ENCODE measurements at regions not wholly inside any gene's neighbourhood (a gene's known extent, or its start where the extent isn't known, plus 50 kb on each side); places are given as distances from the start of the nearest gene placed in this dataset.
"Not testable (repeated sequence)": the region's sequence is repeated elsewhere in the genome, so short reads cannot be mapped to it uniquely, and the experiment has no call there.

DNA sequence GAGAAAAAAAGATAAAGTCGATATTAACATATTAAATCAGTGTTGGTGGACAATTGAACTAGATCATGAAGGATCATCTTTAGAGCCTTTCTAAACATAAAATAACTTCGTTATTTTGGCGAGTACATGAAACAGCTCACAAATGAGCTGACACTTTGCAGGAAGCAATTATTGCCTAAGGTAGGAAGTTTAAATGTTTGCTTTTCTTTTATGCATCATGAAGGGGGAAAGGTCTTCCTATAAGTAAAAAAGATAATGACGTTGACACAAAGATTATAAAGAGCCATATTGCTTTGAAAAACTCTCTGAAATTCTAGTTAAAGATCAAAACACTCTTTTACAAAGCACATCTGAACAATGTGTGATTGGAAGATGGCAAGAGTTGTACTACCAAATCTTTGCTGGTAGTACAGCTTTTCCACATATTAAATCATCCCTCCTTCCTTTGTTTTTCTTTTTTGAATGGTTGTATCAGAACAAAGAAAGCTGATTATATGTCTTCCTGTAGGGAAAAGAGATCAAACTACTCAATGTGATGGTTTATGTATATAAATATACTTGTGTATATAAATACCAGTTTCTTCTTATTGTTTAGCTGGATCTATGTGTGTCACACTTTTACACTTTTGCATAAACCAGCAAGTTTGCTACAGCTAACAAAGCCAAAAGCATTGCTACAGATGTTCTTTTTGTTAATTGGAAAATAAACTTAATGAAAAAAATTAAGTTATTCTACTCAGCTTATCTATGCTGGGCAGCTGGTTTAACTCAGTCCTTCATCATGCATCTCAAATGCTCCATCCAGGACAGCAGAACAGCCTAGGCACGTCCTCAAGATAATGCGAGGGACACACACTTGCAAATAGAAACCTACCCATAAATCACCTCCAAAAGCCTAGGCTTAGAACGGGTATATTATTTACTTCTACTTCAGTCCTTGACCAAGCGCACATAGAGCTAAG, 850.8 kb upstream of the ROBO1 start:
- no peak for DNase-seq (ENCODE audit: low read depth)

DNA sequence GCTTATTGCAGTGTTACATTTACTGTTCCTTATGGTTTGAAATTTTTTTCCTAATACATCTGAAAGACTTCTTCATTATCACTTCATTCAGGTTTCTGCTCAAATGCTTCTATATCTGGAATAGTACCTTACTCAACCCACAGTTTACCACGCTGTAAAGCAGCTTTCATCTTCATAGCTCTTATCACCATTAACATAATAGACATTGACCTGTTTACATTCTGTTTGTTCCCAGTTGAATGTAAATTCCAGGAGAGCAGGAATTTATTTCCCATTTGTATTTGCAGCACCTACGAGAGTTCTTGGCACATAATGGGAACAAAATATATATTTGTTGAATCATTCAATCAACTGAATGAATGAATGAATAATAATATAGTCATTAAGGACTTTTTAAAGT, 844.6 kb upstream of the ROBO1 start:
- no peak for DNase-seq (ENCODE audit: low read depth)

- not testable (repeated sequence) for DNase-seq (ENCODE audit: low read depth)
Measured at GRCh38 chr3:80608072-80608471, 840.3 kb upstream of the ROBO1 start.

GRCh38 chr3:80606073-80606472, 838.3 kb upstream of the ROBO1 start:
- no peak for DNase-seq (ENCODE audit: low read depth)

- DNase-seq (ENCODE audit: low read depth) = no peak
Measured at GRCh38 chr3:80601479-80601878, 833.7 kb upstream of the ROBO1 start.

- no peak for DNase-seq (ENCODE audit: low read depth)
Measured at GRCh38 chr3:80592792-80593191, 825.0 kb upstream of the ROBO1 start.

DNA sequence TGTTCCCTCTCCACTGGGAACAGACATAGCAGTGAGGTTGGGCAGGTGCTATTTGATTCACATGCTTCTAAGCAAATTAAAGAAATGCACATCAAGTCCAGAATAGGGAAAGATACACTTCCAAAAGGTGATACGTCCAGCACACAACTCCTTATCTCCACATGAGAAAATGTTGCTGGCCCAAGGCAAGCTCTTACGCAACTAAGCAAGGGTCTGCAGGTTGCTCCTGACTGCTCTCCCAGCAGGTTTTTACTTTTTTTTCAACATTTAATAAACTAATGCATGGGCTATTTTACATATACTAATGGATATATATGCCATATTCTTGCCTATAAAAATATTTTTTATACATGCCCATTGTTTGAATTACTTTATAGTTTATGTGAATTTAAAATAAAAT, 818.5 kb upstream of the ROBO1 start:
- no peak for DNase-seq (ENCODE audit: low read depth)

DNA sequence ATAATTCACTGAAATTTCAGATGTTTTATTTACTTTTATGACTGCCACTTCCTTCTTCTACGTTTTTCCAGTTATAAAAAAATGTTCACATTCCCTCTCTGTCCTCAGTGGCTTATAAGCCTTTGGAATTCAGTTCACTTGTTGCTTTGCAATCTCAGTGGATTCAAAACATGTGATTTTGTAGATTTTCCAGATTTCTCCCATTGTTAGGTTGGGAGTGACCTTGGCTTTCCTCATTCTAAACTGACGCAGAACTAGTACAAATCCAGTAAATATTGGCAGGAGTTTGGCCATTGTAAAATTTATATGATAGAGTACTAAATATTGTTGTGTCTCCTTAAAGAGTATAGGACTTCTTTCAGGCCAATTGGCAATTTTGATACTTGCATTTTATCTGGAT, 812.3 kb upstream of the ROBO1 start:
- no peak for DNase-seq (ENCODE audit: low read depth)

GRCh38 chr3:80564391-80564790, 796.6 kb upstream of the ROBO1 start:
- DNase-seq (ENCODE audit: low read depth) = no peak

DNA sequence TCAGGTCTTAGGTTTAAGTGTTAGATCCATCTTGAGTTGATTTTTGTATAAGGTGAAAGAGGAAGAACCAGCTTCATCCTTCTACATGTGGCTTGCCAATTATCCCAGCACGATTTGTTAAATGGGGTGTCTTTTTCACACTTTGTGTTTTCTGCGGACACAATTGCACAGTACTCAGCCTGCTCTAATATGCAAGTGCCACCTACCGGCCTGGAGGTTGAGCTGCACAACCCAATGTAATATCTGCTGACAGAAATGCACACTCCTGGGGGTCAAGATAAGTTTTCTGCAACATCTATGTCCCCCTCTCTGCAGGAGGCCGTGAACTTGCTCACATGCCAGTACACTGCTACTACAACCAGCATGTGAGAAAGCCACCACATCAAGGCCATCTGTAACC, 791.9 kb upstream of the ROBO1 start:
- no peak for DNase-seq (ENCODE audit: low read depth)

- no peak for DNase-seq (ENCODE audit: low read depth)
Measured at GRCh38 chr3:80556763-80557162, 789.0 kb upstream of the ROBO1 start.

GRCh38 chr3:80554304-80554703, 786.5 kb upstream of the ROBO1 start:
- no peak for DNase-seq (ENCODE audit: low read depth)

DNA sequence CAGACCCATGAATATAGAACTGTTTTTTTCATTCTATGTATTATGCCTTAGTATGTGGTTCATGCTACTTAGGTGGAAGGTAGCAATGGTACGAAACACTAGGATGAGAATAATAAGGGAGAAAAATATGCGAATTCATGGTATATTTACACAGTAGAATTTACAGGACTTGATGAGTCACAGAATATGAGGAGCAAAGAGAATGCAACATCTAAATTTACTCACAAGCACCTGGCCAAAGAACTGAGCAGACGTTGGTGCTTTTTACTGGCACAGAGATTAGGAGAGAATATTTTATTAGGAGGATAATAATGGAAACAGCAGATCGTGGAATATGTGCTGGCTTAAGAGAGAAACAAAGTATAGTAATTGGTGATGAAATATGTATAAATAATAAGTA, 785.4 kb upstream of the ROBO1 start:
- DNase-seq (ENCODE audit: low read depth) = no peak

- no peak for DNase-seq (ENCODE audit: low read depth)
Measured at GRCh38 chr3:80550174-80550573, 782.4 kb upstream of the ROBO1 start.

- no peak for DNase-seq (ENCODE audit: low read depth)
Measured at GRCh38 chr3:80549173-80549572, 781.4 kb upstream of the ROBO1 start.

- no peak for DNase-seq (ENCODE audit: low read depth)
Measured at GRCh38 chr3:80543154-80543553, 775.4 kb upstream of the ROBO1 start.

DNA sequence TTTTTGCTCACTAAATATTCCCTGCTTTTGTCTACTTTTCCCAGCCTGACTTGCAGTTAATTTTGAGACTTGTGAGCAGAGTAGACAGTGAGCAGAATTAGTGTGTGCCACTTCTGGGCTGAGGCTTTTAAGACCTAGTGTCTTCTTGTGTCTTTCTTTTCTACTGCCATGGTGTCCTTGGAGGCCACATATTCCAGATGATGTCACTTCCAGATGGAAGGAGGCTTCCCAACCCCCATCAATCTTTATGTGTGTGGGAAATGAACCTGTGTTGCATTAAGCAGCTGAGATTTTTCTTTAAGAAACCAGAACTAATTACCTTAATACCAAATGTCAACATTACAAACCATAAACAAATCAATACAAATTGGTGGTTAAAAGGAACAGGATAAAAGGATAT, 774.7 kb upstream of the ROBO1 start:
- no peak for DNase-seq (ENCODE audit: low read depth)

DNA sequence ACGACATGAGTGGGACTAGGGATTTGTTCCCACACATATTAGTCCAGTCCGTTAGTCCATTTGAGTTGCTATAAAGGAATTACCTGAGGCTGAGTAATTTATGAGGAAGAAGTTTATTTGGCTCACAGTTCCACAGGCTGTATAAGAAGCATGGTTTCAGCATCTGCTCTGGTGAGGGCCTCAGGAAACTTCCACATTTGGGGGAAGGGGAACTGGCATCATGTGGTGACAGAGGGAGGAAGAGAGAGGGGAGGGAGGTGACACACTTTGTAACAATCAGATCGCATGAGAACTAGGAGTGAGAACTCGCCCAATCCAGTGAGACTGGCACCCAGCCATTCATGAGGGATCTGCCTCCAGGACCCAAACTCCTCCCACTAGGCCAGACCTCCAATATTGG, 769.9 kb upstream of the ROBO1 start:
- DNase-seq (ENCODE audit: low read depth) = no peak

- no peak for DNase-seq (ENCODE audit: low read depth)
Measured at GRCh38 chr3:80535286-80535685, 767.5 kb upstream of the ROBO1 start.

- no peak for DNase-seq (ENCODE audit: low read depth)
Measured at GRCh38 chr3:80533553-80533952, 765.8 kb upstream of the ROBO1 start.

DNA sequence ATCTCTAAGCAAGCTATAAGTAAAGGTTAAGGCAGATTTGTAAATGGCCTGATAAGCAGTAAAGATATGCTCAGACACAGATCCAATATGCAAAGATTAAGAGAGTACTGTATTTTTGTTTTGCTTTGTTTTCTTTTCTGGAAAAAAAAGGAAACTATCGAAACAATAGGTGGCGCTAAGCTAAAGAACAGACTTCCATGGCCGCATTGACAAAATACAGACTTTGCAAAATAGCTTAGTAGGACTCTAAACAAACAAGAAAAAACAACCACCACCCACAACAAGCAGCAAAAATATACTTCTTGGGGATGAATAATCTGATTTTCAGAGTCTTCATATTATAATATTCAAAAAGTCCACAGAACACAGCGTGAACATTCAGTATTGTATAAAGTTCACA, 758.4 kb upstream of the ROBO1 start:
- DNase-seq (ENCODE audit: low read depth) = no peak

DNA sequence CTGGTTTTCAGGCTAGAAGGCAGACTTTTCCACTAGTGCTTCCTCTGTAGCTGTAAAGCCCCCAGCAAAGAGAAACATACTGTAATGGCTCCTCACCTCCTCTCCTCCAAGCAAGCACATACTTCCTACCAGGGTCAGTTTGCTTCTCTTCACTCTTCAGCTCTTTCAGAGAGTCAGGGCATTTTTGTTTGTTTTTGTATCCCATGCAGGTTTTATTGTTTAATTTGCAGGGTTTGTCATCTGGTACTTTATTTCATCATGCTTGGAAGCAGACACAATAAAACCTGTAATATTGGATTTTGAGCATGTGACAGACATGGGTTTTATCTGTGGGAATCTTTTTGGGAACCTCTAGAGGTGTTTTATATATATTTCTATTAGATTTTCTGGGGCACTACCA, 753.3 kb upstream of the ROBO1 start:
- DNase-seq (ENCODE audit: low read depth) = no peak

DNA sequence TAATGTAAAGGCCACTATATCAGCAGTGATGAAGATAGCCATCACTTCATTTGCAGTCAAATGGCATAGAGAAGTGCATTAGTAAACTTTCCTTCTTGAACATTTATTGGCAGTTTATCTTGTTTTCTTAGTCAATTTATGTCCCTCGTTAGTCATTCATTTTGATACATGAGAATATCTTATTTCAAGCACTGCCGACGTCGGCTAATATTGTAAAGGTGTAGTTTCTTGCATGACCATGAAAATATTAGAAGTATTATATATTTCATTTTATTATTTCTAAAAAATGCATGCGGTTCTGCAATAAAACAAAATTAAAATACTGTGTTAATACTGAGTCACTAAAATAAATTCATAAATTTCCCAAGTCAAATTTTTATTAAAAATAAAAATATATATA, 751.6 kb upstream of the ROBO1 start:
- DNase-seq (ENCODE audit: low read depth) = no peak

GRCh38 chr3:80496452-80496851, 728.7 kb upstream of the ROBO1 start:
- no peak for DNase-seq (ENCODE audit: low read depth)
